ENCODE measurements at regions not wholly inside any gene's neighbourhood (a gene's known extent, or its start where the extent isn't known, plus 50 kb on each side); places are given as distances from the start of the nearest gene placed in this dataset.
"Not testable (repeated sequence)": the region's sequence is repeated elsewhere in the genome, so short reads cannot be mapped to it uniquely, and the experiment has no call there.

GRCh38 chr5:157983906-157984551 is 125.1 kb upstream of the CLINT1 start:
- H3K4me3 ChIP-seq (ENCODE audit: low read depth, low read length), result no peak overlapping the region
- no peak for TF ChIP-seq CTCF (IDR thresholded peaks at IDR 0.05; ENCODE audit: insufficient read depth, low read depth, low read length)
- DNase-seq (ENCODE audit: low read depth), result no peak

- no peak overlapping the region for H3K4me3 ChIP-seq (ENCODE audit: low read depth, low read length)
- no peak for TF ChIP-seq CTCF (IDR thresholded peaks at IDR 0.05; ENCODE audit: insufficient read depth, low read depth, low read length)
- no peak for DNase-seq (ENCODE audit: low read depth)
Observed at GRCh38 chr5:157978061-157978460, 119.1 kb upstream of the CLINT1 start.

- DNase-seq (ENCODE audit: low read depth), result no peak
- no peak overlapping the region for H3K4me3 ChIP-seq (ENCODE audit: low read depth, low read length)
- TF ChIP-seq CTCF (IDR thresholded peaks at IDR 0.05; ENCODE audit: insufficient read depth, low read depth, low read length), result no peak
Observed at GRCh38 chr5:157976429-157976828, 117.5 kb upstream of the CLINT1 start.

GRCh38 chr5:157972579-157972978 is 113.6 kb upstream of the CLINT1 start:
- no peak for TF ChIP-seq CTCF (IDR thresholded peaks at IDR 0.05; ENCODE audit: insufficient read depth, low read depth, low read length)
- no peak overlapping the region for H3K4me3 ChIP-seq (ENCODE audit: low read depth, low read length)
- DNase-seq (ENCODE audit: low read depth), result no peak

- H3K4me3 ChIP-seq (ENCODE audit: low read depth, low read length), result no peak overlapping the region
- TF ChIP-seq CTCF (IDR thresholded peaks at IDR 0.05; ENCODE audit: insufficient read depth, low read depth, low read length), result no peak
- no peak for DNase-seq (ENCODE audit: low read depth)
Observed at GRCh38 chr5:157971571-157972216, 112.7 kb upstream of the CLINT1 start.

- not testable (repeated sequence) for H3K4me3 ChIP-seq (ENCODE audit: low read depth, low read length); DNase-seq (ENCODE audit: low read depth)
Observed at GRCh38 chr5:157968570-157968969, 109.6 kb upstream of the CLINT1 start.

- no peak for TF ChIP-seq CTCF (IDR thresholded peaks at IDR 0.05; ENCODE audit: insufficient read depth, low read depth, low read length)
- no peak for DNase-seq (ENCODE audit: low read depth)
- no peak overlapping the region for H3K4me3 ChIP-seq (ENCODE audit: low read depth, low read length)
Observed at GRCh38 chr5:157965989-157966388, 107.0 kb upstream of the CLINT1 start.
